IPS DF 6.9 (cell line): ENCODE measurements at regions not wholly inside any gene's neighbourhood (a gene's known extent, or its start where the extent isn't known, plus 50 kb on each side); places are given as distances from the start of the nearest gene placed in this dataset.
"Not testable (repeated sequence)": the region's sequence is repeated elsewhere in the genome, so short reads cannot be mapped to it uniquely, and the experiment has no call there.

ENCODE experiments used
- DNase-seq: peaks from one replicate; pipeline ENCODE4 v3.0.0-alpha.2; 2013; ENCODE audit warnings: low read depth, low spot score
- H3K27ac ChIP-seq: one replicate; pipeline ENCODE4 v1.5.1; 2013; ENCODE audit warnings: low read length, control low read depth
- H3K27me3 ChIP-seq: 2 replicates; pipeline ENCODE4 v1.6.1; 2013; ENCODE audit warnings: mild to moderate bottlenecking, low read length; ENCODE audit not compliant: control insufficient read depth, insufficient read depth
- H3K36me3 ChIP-seq: 2 replicates; pipeline ENCODE4 v1.6.1; 2013; ENCODE audit warnings: low read length; ENCODE audit not compliant: control insufficient read depth, insufficient read depth
- H3K4me1 ChIP-seq: 2 replicates; pipeline ENCODE4 v1.6.1; 2013; ENCODE audit warnings: low read length; ENCODE audit not compliant: control insufficient read depth, insufficient read depth
- H3K4me3 ChIP-seq: 2 replicates; pipeline ENCODE4 v1.5.1; 2013; ENCODE audit warnings: mild to moderate bottlenecking, low read length
- H3K9me3 ChIP-seq: 2 replicates; pipeline ENCODE4 v1.6.1; 2013; ENCODE audit warnings: low read length, inconsistent platforms; ENCODE audit not compliant: control insufficient read depth, insufficient read depth
- WGBS: extraction: QIAGEN DNeasy Blood & Tissue Kit; methylation state at CpG from one replicate; pipeline ENCODE4 v1.1.7; 2013; ENCODE audit warnings: mixed read lengths, missing lambda C conversion rate; ENCODE audit not compliant: insufficient read length, insufficient coverage; 5-methylcytosine and 5-hydroxymethylcytosine counted together

GRCh38 chr2:234898534-234899053 lies 53.2 kb upstream of the SH3BP4 start:
- no CpG with 5 or more reads among the region's 3 CpGs for WGBS
- DNase-seq, result no peak
- Histone ChIP-seq H3K4me3 (no peak overlapping the region), H3K4me1 (no peaks in the 10 kb centered on the region), H3K36me3 (no peaks in the 10 kb centered on the region), H3K9me3 (no peaks in the 10 kb centered on the region), H3K27ac (no peak overlapping the region), H3K27me3 (no peaks in the 10 kb centered on the region)

GRCh38 chr2:234888442-234888841 lies 63.4 kb upstream of the SH3BP4 start:
- not testable (repeated sequence) for H3K36me3 ChIP-seq, H3K27ac ChIP-seq, H3K4me3 ChIP-seq, DNase-seq, H3K4me1 ChIP-seq, H3K27me3 ChIP-seq, H3K9me3 ChIP-seq
- no CpG with 5 or more reads among the region's 34 CpGs for WGBS

GRCh38 chr2:234887195-234887594 lies 64.6 kb upstream of the SH3BP4 start:
- Histone ChIP-seq H3K27ac (no peak overlapping the region), H3K27me3 (peaks cover 2% of the 10 kb centered on the region; the same call in 1 of the 2 replicates), H3K9me3 (no peaks in the 10 kb centered on the region), H3K36me3 (no peaks in the 10 kb centered on the region), H3K4me1 (0 out of 2 replicates have a peak, but pooled peaks cover 2% of the 10 kb centered on the region), H3K4me3 (no peak overlapping the region)
- WGBS, result no CpG with 5 or more reads among the region's 3 CpGs
- DNase-seq, result no peak

- DNase-seq, result no peak
- H3K4me1 ChIP-seq, result 0 out of 2 replicates have a peak, but pooled peaks cover 2% of the 10 kb centered on the region
- H3K4me3 ChIP-seq, result no peak overlapping the region
- H3K27me3 ChIP-seq, result peaks cover 2% of the 10 kb centered on the region; the same call in 1 of the 2 replicates
- no peaks in the 10 kb centered on the region for H3K36me3 ChIP-seq
- no CpG with 5 or more reads among the region's 6 CpGs for WGBS
- no peak overlapping the region for H3K27ac ChIP-seq
- H3K9me3 ChIP-seq, result no peaks in the 10 kb centered on the region
Measured at GRCh38 chr2:234885886-234886285, 65.9 kb upstream of the SH3BP4 start.

- Histone ChIP-seq H3K36me3 (no peaks in the 10 kb centered on the region), H3K4me1 (0 out of 2 replicates have a peak, but pooled peaks cover 2% of the 10 kb centered on the region), H3K4me3 (no peak overlapping the region), H3K27ac (no peak overlapping the region), H3K27me3 (peaks cover 2% of the 10 kb centered on the region; the same call in 1 of the 2 replicates), H3K9me3 (no peaks in the 10 kb centered on the region)
- no CpG with 5 or more reads among the region's 7 CpGs for WGBS
- DNase-seq, result no peak
Measured at GRCh38 chr2:234885118-234885517, 66.7 kb upstream of the SH3BP4 start.

GRCh38 chr2:234884591-234884990 lies 67.2 kb upstream of the SH3BP4 start:
- H3K4me3 ChIP-seq, result no peak overlapping the region
- peaks cover 2% of the 10 kb centered on the region; the same call in 1 of the 2 replicates for H3K27me3 ChIP-seq
- no peak overlapping the region for H3K27ac ChIP-seq
- no peaks in the 10 kb centered on the region for H3K36me3 ChIP-seq
- H3K9me3 ChIP-seq, result no peaks in the 10 kb centered on the region
- 0 out of 2 replicates have a peak, but pooled peaks cover 2% of the 10 kb centered on the region for H3K4me1 ChIP-seq
- no CpG with 5 or more reads among the region's 7 CpGs for WGBS
- DNase-seq, result no peak

- Histone ChIP-seq H3K27ac (no peak overlapping the region), H3K4me3 (no peak overlapping the region), H3K4me1 (no peaks in the 10 kb centered on the region), H3K9me3 (no peaks in the 10 kb centered on the region), H3K27me3 (peaks cover 2% of the 10 kb centered on the region; the same call in 1 of the 2 replicates), H3K36me3 (no peaks in the 10 kb centered on the region)
- peak; percentile 83 for DNase-seq
- WGBS, result no CpG with 5 or more reads among the region's 8 CpGs
Measured at GRCh38 chr2:234881413-234882241, 70.2 kb upstream of the SH3BP4 start.

GRCh38 chr2:234880551-234881211 lies 71.1 kb upstream of the SH3BP4 start:
- no peak overlapping the region for H3K4me3 ChIP-seq
- no peaks in the 10 kb centered on the region for H3K9me3 ChIP-seq
- H3K27me3 ChIP-seq, result peaks cover under 1% of the 10 kb centered on the region; the same call in 1 of the 2 replicates
- WGBS, result no CpG with 5 or more reads among the region's 7 CpGs
- no peaks in the 10 kb centered on the region for H3K4me1 ChIP-seq
- H3K36me3 ChIP-seq, result no peaks in the 10 kb centered on the region
- H3K27ac ChIP-seq, result no peak overlapping the region
- no peak for DNase-seq

GRCh38 chr2:234879671-234880455 lies 72.0 kb upstream of the SH3BP4 start:
- no CpG with 5 or more reads among the region's 5 CpGs for WGBS
- H3K27me3 ChIP-seq, result no peaks in the 10 kb centered on the region
- no peak for DNase-seq
- no peak overlapping the region for H3K4me3 ChIP-seq
- no peaks in the 10 kb centered on the region for H3K4me1 ChIP-seq
- H3K27ac ChIP-seq, result no peak overlapping the region
- no peaks in the 10 kb centered on the region for H3K9me3 ChIP-seq
- H3K36me3 ChIP-seq, result no peaks in the 10 kb centered on the region

GRCh38 chr2:234876621-234877020 lies 75.2 kb upstream of the SH3BP4 start:
- not testable (repeated sequence) for DNase-seq, H3K27me3 ChIP-seq, H3K27ac ChIP-seq, H3K9me3 ChIP-seq, H3K36me3 ChIP-seq, H3K4me3 ChIP-seq, H3K4me1 ChIP-seq
- no CpG with 5 or more reads among the region's 2 CpGs for WGBS
